ENCODE measurements at regions not wholly inside any gene's neighbourhood (a gene's known extent, or its start where the extent isn't known, plus 50 kb on each side); places are given as distances from the start of the nearest gene placed in this dataset.

GRCh38 chrX:23610495-23610894 is 56.8 kb upstream of the PRDX4 start:
- H3K27me3 ChIP-seq = no peaks in the 10 kb centered on the region
- no peak overlapping the region for H3K4me2 ChIP-seq
- no peaks in the 10 kb centered on the region for H3K4me1 ChIP-seq (ENCODE audit: insufficient read depth)
- H3K79me2 ChIP-seq = no peaks in the 10 kb centered on the region
- WGBS (ENCODE audit: low lambda C conversion rate, missing lambda C conversion rate) = 92% methylated on average over 1 of the region's 1 CpG
- no peak overlapping the region for H2AFZ ChIP-seq
- no peaks in the 10 kb centered on the region for H3K36me3 ChIP-seq (replicated peaks; ENCODE audit: insufficient read depth, low read depth)
- no peaks in the 10 kb centered on the region for H4K20me1 ChIP-seq (ENCODE audit: insufficient read depth, poor library complexity, severe bottlenecking)
- no peaks in the 10 kb centered on the region for H3K9me2 ChIP-seq (replicated peaks; ENCODE audit: insufficient read depth)
- no peaks in the 10 kb centered on the region for H3K9me3 ChIP-seq (ENCODE audit: low read depth)
- TF ChIP-seq EZH2 (IDR thresholded peaks at IDR 0.05; ENCODE audit: borderline replicate concordance) = no peak
- no peak for TF ChIP-seq CTCF (IDR thresholded peaks at IDR 0.05; ENCODE audit: poor library complexity)
- H3K27ac ChIP-seq = no peak overlapping the region
- H3K4me3 ChIP-seq = no peak overlapping the region
- no peak for DNase-seq (ENCODE audit: low spot score)

GRCh38 chrX:23612846-23613245 is 54.4 kb upstream of the PRDX4 start:
- no peaks in the 10 kb centered on the region for H3K9me2 ChIP-seq (replicated peaks; ENCODE audit: insufficient read depth)
- DNase-seq (ENCODE audit: low spot score) = no peak
- H3K4me3 ChIP-seq = no peak overlapping the region
- 78% methylated on average over 1 of the region's 1 CpG for WGBS (ENCODE audit: low lambda C conversion rate, missing lambda C conversion rate)
- no peak for TF ChIP-seq CTCF (IDR thresholded peaks at IDR 0.05; ENCODE audit: poor library complexity)
- TF ChIP-seq EZH2phosphoT487 (IDR thresholded peaks at IDR 0.05; ENCODE audit: low read depth, severe bottlenecking, unreplicated experiment) = no peak
- TF ChIP-seq EZH2 (IDR thresholded peaks at IDR 0.05; ENCODE audit: borderline replicate concordance) = no peak
- H3K27ac ChIP-seq = no peak overlapping the region
- H3K9me3 ChIP-seq (ENCODE audit: low read depth) = no peaks in the 10 kb centered on the region
- H3K4me1 ChIP-seq (ENCODE audit: insufficient read depth) = no peaks in the 10 kb centered on the region
- H4K20me1 ChIP-seq (ENCODE audit: insufficient read depth, poor library complexity, severe bottlenecking) = no peaks in the 10 kb centered on the region
- H3K79me2 ChIP-seq = no peaks in the 10 kb centered on the region
- H3K36me3 ChIP-seq (replicated peaks; ENCODE audit: insufficient read depth, low read depth) = no peaks in the 10 kb centered on the region
- no peak overlapping the region for H2AFZ ChIP-seq
- H3K27me3 ChIP-seq = no peaks in the 10 kb centered on the region
- H3K4me2 ChIP-seq = no peak overlapping the region

GRCh38 chrX:23616361-23616760 is 50.9 kb upstream of the PRDX4 start:
- Histone ChIP-seq H3K27me3 (no peaks in the 10 kb centered on the region), H3K27ac (no peak overlapping the region), H2AFZ (no peak overlapping the region), H3K79me2 (no peaks in the 10 kb centered on the region), H3K4me3 (no peak overlapping the region), H3K4me1 (ENCODE audit: insufficient read depth) (no peaks in the 10 kb centered on the region), H3K9me3 (ENCODE audit: low read depth) (no peaks in the 10 kb centered on the region), H4K20me1 (ENCODE audit: insufficient read depth, poor library complexity, severe bottlenecking) (no peaks in the 10 kb centered on the region), H3K4me2 (no peak overlapping the region), H3K9me2 (replicated peaks; ENCODE audit: insufficient read depth) (no peaks in the 10 kb centered on the region), H3K36me3 (replicated peaks; ENCODE audit: insufficient read depth, low read depth) (no peaks in the 10 kb centered on the region)
- WGBS (ENCODE audit: low lambda C conversion rate, missing lambda C conversion rate) = 46% methylated on average over 5 of the region's 5 CpGs
- peak; percentile 64 for DNase-seq (ENCODE audit: low spot score)
- TF ChIP-seq CTCF (IDR thresholded peaks at IDR 0.05; ENCODE audit: poor library complexity) (peak; percentile 63), EZH2 (IDR thresholded peaks at IDR 0.05; ENCODE audit: borderline replicate concordance) (no peak), EZH2phosphoT487 (IDR thresholded peaks at IDR 0.05; ENCODE audit: low read depth, severe bottlenecking, unreplicated experiment) (no peak)

All from hepatocyte (in vitro differentiated cells).